ENCODE measurements at regions not wholly inside any gene's neighbourhood (a gene's known extent, or its start where the extent isn't known, plus 50 kb on each side); places are given as distances from the start of the nearest gene placed in this dataset.

DNA sequence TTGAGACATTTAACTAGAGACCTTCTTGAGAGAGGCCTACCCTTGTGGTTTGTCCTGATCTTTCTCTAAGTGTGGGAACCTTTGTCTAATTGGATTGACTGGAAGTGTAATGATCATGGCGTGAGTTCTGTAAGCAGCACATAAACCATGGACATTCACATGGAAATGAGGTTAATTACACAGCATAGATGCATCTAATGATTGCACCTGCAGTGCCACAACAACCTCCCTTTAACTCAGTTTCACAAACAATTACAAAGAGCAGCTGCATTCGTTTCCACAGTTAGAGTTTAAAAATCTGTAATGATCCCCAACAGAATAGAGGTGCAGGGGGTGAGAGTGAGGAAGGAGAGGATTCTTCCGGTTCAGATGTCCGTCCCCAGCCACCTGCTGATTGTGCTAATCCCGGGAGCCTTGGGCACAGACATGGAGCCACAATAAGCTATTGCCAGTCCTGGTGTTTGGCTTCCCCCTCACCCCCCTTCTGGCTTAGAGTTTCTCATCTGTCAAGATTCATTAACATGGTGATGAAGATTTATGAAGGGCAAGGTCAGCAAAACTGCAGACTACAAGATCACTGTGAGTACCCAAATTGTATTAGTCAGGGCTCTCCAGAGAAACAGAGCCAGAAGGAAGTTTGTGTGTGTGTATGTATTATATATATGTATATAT is 659.2 kb upstream of the SOX9 start:
- TF ChIP-seq CEBPB (IDR thresholded peaks at IDR 0.05; ENCODE audit: low read depth, low read length) (no peak), CTCF (conservative IDR thresholded peaks at IDR 0.05; ENCODE audit: low read depth, low read length) (no peak), CHD1 (IDR thresholded peaks at IDR 0.05; ENCODE audit: low read depth, low read length) (no peak), POLR2A (IDR thresholded peaks at IDR 0.05; ENCODE audit: low read depth, low read length) (no peak), BHLHE40 (IDR thresholded peaks at IDR 0.05; ENCODE audit: low read depth, low read length) (no peak), SMC3 (IDR thresholded peaks at IDR 0.05; ENCODE audit: low read depth, low read length) (no peak), MXI1 (IDR thresholded peaks at IDR 0.05; ENCODE audit: borderline replicate concordance, low read depth, low read length) (no peak), NFE2L2 (IDR thresholded peaks at IDR 0.05; ENCODE audit: low read depth, low read length) (no peak), RAD21 (IDR thresholded peaks at IDR 0.05; ENCODE audit: low read length) (no peak), USF2 (IDR thresholded peaks at IDR 0.05; ENCODE audit: low read depth, low read length) (no peak), RFX5 (IDR thresholded peaks at IDR 0.05; ENCODE audit: low read depth, low read length) (no peak), ELK1 (IDR thresholded peaks at IDR 0.05; ENCODE audit: borderline replicate concordance, low read depth, low read length) (no peak)

Data from IMR-90 (cell line).